Lower lobe of right lung (tissue), 2 donors: ENCODE measurements at regions not wholly inside any gene's neighbourhood (a gene's known extent, or its start where the extent isn't known, plus 50 kb on each side); places are given as distances from the start of the nearest gene placed in this dataset.

ENCODE experiments used
- ATAC-seq, 2 donors: fragments of 200-7000 bp; cut with Tn5 transposase; one replicate each; pipeline ENCODE4 v1.9.1; 2020 to 2022; ENCODE audit warnings: mild to moderate bottlenecking in 2 of 2, moderate library complexity in 2 of 2
- DNase-seq: peaks from one replicate; pipeline ENCODE4 v3.0.0-alpha.2; 2020
- H3K27ac ChIP-seq: fragments of 200-600 bp; one replicate; pipeline ENCODE4 v1.8.0; 2022
- H3K27me3 ChIP-seq: fragments of 200-600 bp; one replicate; pipeline ENCODE4 v1.8.0; 2022; ENCODE audit warnings: low read depth
- H3K36me3 ChIP-seq: fragments of 200-600 bp; one replicate; pipeline ENCODE4 v1.8.0; 2022; ENCODE audit warnings: mild to moderate bottlenecking
- H3K4me1 ChIP-seq: fragments of 200-600 bp; one replicate; pipeline ENCODE4 v1.8.0; 2022
- H3K4me3 ChIP-seq: fragments of 200-600 bp; one replicate; pipeline ENCODE4 v1.8.0; 2022; ENCODE audit warnings: mild to moderate bottlenecking
- H3K9me3 ChIP-seq: fragments of 200-600 bp; one replicate; pipeline ENCODE4 v1.8.0; 2022
- intact Hi-C: fragments of 100-400 bp; cut with DNase I; formaldehyde crosslinking; loops from one replicate; pipeline ENCODE4 v1.11.0; 2022
- TF ChIP-seq, protein P1 (sequence below): fragments of 200-600 bp; IDR thresholded peaks from one replicate; pipeline ENCODE4 v1.8.0; 2022; ENCODE audit warnings: antibody characterized with exemption, mild to moderate bottlenecking
- donor health status: DM: no; HTN: yes; CAD: no; lungs with severe emphysema.

DNA sequence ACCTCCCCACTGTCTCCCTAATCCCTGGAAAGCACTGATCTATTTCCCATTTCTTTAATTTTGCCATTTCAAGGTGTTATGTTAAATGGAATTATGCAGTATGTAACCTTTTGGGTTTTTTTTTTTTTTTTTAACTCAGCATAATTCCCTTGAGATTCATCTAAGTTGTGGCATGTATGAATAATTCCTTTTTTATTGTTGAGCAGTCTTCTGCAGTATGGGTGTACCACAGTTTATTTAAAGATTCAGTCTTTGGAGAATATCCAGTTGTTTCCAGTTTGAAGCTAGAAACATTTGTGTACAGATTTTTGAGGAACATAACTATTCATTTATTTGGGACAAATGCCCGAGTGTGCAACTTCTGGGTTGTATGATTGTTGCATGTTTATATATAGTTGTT, 162.2 kb upstream of the FAM78B start:
- Histone ChIP-seq H3K4me3 (no peak overlapping the region), H3K9me3 (no peaks in the 10 kb centered on the region), H3K27ac (no peak overlapping the region), H3K4me1 (no peaks in the 10 kb centered on the region), H3K27me3 (no peaks in the 10 kb centered on the region), H3K36me3 (no peaks in the 10 kb centered on the region)
- intact Hi-C loops, result no loop called here
- ATAC-seq (no peak), DNase-seq (no peak)
- TF ChIP-seq, protein P1, sequence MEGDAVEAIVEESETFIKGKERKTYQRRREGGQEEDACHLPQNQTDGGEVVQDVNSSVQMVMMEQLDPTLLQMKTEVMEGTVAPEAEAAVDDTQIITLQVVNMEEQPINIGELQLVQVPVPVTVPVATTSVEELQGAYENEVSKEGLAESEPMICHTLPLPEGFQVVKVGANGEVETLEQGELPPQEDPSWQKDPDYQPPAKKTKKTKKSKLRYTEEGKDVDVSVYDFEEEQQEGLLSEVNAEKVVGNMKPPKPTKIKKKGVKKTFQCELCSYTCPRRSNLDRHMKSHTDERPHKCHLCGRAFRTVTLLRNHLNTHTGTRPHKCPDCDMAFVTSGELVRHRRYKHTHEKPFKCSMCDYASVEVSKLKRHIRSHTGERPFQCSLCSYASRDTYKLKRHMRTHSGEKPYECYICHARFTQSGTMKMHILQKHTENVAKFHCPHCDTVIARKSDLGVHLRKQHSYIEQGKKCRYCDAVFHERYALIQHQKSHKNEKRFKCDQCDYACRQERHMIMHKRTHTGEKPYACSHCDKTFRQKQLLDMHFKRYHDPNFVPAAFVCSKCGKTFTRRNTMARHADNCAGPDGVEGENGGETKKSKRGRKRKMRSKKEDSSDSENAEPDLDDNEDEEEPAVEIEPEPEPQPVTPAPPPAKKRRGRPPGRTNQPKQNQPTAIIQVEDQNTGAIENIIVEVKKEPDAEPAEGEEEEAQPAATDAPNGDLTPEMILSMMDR, result no peak

DNA sequence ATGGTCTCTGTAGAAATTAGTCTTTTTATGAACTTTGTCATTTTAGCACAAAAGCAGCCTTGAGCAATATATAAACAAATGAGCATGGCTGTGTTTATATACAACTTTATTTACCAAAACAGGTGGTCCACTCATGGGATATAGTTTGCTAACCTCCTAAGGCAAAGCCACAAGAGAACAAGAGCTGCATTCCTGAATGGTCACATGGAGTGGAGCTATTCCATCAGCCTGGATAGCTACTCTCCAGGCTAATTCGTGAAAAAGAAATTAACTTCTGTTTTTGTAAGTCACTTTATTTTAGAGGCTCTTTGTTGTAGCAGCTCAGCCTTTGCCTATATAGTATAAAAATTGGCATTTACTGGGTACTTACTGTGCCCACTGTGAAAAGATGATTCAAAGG, 163.3 kb upstream of the FAM78B start:
- intact Hi-C loops, result no loop called here
- TF ChIP-seq, protein P1, result no peak
- no peak for ATAC-seq
- Histone ChIP-seq H3K9me3 (no peaks in the 10 kb centered on the region), H3K4me3 (no peak overlapping the region), H3K36me3 (no peaks in the 10 kb centered on the region), H3K27ac (no peak overlapping the region), H3K4me1 (no peaks in the 10 kb centered on the region), H3K27me3 (no peaks in the 10 kb centered on the region)
- no peak for DNase-seq

DNA sequence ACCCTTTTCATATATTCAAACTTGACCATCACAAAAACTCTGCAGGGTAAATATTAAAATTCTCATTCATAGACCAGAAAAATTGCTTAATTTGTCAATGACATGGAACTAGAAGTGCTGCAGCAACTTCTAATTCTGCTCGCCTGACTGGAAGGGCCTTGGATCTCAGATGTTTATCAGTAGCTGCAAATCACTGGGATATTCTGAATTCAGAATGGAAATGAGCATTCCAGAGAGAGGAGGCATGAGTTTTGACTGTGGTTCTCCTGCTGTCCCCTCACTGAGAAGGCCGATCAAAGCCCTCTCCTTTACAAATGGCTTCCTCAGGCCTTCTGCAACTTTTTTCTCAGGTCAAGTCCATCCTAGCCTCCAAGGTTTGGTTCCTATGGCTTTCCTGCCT, 171.3 kb upstream of the FAM78B start:
- no peaks in the 10 kb centered on the region for H3K4me1 ChIP-seq
- TF ChIP-seq, protein P1, result no peak
- intact Hi-C loops, result no loop called here

DNA sequence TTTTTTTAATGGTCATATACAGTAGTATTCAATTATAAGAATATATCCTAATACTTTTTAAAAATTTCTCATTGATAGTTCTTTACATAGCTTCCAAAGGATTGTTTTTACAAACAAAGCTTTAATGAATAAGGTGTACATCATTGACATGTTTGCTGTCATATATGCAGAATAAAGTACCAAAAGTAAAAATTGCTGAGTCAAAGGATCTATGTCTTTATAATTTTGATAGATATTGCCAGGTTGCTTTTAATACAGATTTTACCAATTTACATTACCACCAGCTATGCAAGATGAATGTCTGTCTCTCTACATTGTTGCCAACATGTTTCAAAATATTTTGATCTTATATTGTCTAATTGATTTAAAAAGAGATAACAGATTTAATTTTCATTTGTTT, 173.9 kb upstream of the FAM78B start:
- TF ChIP-seq, protein P1, result no peak
- Histone ChIP-seq H3K27me3 (no peaks in the 10 kb centered on the region), H3K4me3 (no peak overlapping the region), H3K27ac (no peak overlapping the region), H3K9me3 (no peaks in the 10 kb centered on the region), H3K4me1 (no peaks in the 10 kb centered on the region), H3K36me3 (no peaks in the 10 kb centered on the region)
- ATAC-seq (no peak), DNase-seq (no peak)
- intact Hi-C loops, result no loop called here

More for the DNA sequence above, 171.3 kb upstream of the FAM78B start:
- ATAC-seq (no peak), DNase-seq (no peak)
- Histone ChIP-seq H3K9me3 (no peaks in the 10 kb centered on the region), H3K27ac (no peak overlapping the region), H3K36me3 (no peaks in the 10 kb centered on the region), H3K27me3 (no peaks in the 10 kb centered on the region), H3K4me3 (no peak overlapping the region)

DNA sequence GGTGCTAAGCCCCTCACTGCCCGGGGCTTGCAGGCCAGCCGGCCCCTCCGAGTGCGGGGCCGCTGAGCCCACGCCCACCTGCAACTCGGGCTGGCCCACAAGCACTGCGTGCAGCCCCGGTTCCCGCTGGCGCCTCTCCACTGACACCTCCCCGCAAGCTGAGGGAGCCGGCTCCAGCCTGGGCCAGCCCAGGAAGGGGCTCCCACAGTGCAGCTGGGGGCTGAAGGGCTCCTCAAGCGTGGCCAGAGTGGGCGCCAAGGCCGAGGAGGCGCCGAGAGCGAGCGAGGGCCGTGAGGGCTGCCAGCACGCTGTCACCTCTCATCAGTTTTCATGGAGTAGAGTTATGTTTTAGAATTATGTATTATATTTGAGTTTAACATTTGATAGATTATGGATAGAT, 176.5 kb upstream of the FAM78B start:
- DNase-seq, result no peak

More for the DNA sequence above, 176.5 kb upstream of the FAM78B start:
- no peak for ATAC-seq
- Histone ChIP-seq H3K4me3 (no peak overlapping the region), H3K36me3 (no peaks in the 10 kb centered on the region), H3K27me3 (no peaks in the 10 kb centered on the region), H3K9me3 (peaks cover 6% of the 10 kb centered on the region), H3K4me1 (no peaks in the 10 kb centered on the region), H3K27ac (no peak overlapping the region)
- TF ChIP-seq, protein P1, result no peak
- intact Hi-C loops, result no loop called here
